HG03039 (cell line): ENCODE measurements at regions not wholly inside any gene's neighbourhood (a gene's known extent, or its start where the extent isn't known, plus 50 kb on each side); places are given as distances from the start of the nearest gene placed in this dataset.
A peak's percentile ranks its signal among the peaks of the same experiment; 100 is the strongest.

Experiments used
- ATAC-seq: cut with Tn5 transposase; IDR thresholded peaks from one replicate; pipeline ENCODE4 v1.9.1; 2021; ENCODE audit warnings: mild to moderate bottlenecking, moderate library complexity; ENCODE audit not compliant: unreplicated experiment

GRCh38 chr18:60319129-60319528 lies 53.4 kb downstream of the MC4R start:
- ATAC-seq: no peak

DNA sequence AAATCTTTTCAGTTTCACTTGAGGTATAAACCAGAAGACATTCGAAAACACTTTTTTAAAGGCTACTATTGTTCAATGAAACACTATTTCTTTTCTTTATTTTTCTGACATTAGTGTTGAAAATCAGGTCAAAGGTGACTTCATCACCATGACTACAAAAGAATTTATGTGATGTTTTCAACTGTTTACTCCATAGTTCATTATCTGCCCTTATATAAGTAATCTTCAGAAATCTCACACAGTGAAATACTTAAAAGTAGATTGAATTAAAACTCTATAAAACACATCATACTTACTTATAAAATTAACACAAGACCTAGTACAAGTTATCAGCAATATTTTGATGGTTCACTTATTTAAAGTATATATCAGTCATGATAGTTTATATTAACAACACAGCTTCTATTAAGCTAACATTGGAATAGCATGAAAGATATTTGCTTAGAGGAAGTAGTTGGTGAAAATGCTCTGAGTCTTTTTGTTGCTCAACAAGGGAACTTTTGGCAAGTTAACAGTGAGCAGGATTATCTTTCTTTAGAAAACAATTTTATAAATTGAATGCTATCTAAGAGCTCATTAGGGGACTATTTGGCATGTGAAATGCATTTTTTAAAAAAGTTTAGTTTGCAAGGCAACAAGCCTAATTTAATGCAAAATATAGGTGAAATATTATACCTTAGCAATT lies 60.8 kb downstream of the MC4R start:
- ATAC-seq: no peak

DNA sequence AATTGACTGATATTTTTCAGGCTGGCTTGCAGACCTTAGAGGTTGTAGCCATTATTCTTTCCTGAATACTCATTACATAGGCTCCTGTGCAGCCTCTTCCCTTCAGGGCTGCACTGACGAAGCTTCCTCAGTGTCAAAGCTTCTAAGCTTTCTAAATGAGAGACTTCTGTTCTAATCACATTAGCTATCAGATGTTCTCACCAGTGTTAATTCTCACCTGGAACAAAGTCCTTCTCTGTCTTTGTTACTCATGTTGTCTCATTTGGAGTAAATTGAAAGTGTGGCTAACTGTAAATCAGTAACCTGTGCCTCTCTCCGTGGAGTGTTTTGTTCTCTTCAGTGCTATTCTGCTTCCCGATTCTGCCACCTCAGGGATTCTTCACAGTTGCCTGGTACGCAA lies 76.9 kb downstream of the MC4R start:
- ATAC-seq: no peak

DNA sequence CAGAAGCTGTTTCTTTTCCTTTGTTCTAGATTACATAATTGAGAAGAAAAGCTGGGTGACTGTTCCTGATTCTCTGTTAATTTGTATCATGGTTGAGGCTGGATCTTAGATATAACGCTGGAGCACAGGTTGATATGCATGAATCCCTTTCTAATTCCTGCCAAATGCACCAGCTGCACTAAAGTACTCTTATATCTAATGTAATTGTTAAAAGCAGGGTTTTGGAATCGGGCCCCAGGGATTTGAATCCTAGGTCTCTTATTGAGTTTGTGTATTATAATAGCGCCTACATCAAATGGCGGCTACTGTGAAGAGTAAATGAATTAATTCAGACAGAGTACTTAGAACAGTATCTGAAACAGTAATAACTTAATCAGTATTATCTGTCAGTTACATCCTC lies 80.4 kb downstream of the MC4R start:
- no peak for ATAC-seq

DNA sequence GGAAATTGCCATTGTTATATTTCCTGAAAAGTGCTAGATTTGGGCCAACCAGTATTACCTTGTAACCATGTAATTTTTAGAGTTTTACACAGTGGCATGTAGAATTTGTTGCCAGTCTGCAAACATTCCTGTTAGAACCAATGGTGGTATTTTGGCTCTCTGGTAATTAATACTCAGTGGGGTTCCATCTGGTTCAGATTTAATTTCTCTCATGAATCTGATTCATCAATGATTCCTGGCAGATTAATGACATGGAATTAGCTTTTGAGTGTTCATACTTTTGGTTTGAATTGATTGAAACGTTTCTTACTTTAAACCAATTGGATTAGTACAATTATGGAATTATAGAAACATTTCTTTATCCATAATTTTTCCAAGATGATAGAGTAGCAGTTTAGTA lies 93.2 kb downstream of the MC4R start:
- ATAC-seq: no peak

DNA sequence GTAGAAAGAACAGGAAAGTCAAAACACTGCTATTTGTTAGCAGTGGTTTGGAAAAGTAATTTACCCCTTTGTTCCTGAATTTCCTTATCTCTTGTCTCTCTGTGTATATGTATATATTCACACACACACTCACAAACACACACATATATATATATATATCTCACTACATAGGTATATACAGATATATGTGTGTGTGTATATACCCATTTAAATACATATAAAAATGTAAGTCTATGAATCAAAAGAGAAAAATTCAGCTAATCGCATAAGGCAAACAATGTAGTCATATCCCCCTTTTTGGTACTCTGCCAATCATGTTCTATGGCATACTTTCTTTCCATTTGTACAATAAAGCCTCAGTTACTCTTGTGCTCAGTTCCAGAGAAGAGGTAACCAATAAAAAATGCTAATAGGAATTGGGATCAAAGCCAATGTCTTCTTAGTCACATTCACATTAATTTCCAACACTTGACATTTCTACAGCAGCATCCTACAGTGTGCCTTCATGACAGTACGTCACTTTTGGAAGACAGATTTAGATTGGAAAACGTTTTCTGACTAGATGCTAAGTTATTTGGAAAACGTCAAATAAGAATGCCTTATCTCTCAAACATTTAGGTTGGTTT lies 94.6 kb downstream of the MC4R start:
- no peak for ATAC-seq

- no peak for ATAC-seq
These were observed 105.0 kb downstream of the MC4R start for GRCh38 chr18:60267391-60268058.

DNA sequence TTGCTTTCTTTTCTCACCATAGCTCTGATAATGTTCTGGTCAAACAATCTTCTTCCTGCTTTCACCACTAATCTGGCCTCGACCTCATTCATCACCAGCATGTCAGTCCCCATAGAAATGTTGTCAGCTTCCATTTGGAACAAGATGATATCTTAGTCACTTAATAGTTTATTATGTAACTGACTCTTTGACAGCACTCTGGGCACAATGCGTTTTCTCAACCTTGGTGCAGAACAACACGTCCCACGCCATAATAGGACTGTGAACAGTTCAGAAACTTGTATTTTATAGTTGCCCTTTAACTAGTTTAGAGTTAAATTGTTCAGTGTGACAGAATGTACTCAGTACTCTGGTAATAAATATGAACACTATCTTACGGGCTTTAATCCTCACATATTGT lies 106.0 kb downstream of the MC4R start:
- no peak for ATAC-seq

GRCh38 chr18:60259052-60259681 lies 113.4 kb downstream of the MC4R start:
- no peak for ATAC-seq

DNA sequence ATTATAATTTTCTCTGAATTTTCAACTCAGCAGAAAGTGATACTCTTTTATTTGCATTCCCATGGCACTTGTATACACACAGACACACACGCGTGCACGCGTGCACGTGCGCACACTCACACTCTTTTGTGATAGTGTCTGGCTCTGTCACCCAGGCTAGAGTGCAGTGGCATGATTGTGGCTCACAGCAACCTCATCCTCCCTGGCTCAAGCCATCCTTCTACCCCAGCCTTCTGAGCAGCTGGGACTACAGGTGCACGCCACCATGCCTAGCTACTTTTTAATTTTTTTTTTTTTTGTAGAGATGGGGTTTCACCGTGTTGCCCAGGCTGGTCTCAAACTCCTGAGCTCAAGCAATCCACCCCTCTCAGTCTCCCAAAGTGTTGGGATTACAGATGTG lies 123.2 kb downstream of the MC4R start:
- ATAC-seq: no peak

DNA sequence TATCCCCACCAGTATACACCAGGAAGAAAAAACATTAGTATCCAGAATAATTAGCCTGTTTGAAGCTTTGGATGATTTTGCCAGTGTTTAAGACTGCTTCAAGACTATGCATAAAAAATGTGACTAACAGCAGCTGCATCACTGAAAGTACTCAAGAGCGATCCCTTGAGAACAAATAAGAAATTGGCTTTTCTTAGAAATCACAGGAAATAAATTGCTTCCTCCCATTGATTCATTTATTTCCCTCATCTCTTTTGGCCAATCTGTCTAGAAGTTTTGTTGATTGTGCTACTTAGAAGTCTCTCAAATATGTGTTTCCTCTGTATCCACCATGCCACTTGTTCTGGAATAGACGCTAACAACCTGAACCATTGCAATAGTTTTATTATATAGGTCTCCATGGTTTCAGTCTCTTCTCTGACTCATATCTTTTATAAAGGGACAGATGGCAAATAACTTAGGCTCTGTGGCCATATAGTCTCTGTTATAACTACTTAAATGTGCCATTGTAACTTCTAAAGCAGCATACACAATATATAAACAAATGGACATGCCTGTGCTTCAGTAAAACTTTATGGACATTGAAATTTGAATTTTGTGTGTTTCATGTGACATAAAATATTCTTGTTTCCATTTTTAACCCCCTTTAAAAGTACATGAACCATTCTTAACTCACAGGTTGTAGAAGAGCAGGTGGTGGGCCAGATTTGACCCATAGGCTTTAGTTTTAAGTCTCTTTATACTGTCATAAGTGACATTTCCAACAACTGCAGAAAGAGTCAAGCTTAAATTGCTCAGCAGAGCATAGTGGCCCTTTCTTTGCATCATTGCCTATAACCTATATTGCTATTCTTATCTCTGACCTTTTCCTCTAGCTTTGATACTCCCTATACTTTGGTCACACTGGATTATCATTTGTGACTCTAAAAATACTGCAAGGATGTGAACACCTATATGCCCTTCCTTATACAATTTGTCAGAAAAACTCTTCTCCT lies 123.9 kb downstream of the MC4R start:
- no peak for ATAC-seq

GRCh38 chr18:60247103-60247502 lies 125.5 kb downstream of the MC4R start:
- peak; percentile 55 for ATAC-seq

- ATAC-seq: peak; percentile 69
These were observed 126.0 kb downstream of the MC4R start for GRCh38 chr18:60246606-60247005.

DNA sequence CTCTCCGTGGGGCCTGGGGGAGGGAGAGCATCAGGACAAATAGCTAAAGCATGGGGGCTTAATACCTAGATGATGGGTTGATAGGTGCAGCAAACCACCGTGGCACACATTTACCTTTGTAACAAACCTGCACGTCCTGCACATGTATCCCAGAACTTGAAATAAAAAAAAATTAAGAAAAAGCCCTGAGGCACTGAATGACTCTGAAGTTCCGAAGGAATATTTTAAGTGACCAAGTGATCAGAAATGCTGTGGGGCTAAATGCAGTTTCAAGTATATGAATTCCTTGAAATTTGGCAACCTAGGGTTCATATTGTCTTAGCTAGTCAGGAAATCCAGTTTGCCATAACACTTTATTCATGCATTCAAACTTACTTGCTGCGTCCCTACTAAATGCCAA lies 127.5 kb downstream of the MC4R start:
- ATAC-seq: no peak

GRCh38 chr18:60239024-60239710 lies 133.4 kb downstream of the MC4R start:
- ATAC-seq: peak; percentile 79

GRCh38 chr18:60235164-60235563 lies 137.4 kb downstream of the MC4R start:
- no peak for ATAC-seq

DNA sequence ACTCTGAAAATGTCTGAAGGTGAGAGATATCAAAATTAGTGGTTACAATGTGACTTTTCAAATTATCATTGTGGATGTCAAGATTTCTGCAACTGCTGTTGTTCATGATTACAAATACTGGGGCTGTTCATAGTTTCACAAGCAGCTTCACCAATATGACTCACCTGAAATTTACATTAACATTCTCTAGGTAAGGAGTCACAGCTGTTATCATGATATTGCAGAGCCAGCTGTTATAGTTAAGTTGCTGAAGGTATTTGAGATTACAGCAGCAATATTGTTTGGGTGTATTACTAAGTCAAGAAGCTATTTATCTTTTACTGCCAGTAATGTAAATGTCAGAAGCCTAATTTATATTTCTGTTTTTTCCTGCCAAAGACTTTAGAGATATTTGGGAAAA lies 140.0 kb downstream of the MC4R start:
- ATAC-seq: no peak

DNA sequence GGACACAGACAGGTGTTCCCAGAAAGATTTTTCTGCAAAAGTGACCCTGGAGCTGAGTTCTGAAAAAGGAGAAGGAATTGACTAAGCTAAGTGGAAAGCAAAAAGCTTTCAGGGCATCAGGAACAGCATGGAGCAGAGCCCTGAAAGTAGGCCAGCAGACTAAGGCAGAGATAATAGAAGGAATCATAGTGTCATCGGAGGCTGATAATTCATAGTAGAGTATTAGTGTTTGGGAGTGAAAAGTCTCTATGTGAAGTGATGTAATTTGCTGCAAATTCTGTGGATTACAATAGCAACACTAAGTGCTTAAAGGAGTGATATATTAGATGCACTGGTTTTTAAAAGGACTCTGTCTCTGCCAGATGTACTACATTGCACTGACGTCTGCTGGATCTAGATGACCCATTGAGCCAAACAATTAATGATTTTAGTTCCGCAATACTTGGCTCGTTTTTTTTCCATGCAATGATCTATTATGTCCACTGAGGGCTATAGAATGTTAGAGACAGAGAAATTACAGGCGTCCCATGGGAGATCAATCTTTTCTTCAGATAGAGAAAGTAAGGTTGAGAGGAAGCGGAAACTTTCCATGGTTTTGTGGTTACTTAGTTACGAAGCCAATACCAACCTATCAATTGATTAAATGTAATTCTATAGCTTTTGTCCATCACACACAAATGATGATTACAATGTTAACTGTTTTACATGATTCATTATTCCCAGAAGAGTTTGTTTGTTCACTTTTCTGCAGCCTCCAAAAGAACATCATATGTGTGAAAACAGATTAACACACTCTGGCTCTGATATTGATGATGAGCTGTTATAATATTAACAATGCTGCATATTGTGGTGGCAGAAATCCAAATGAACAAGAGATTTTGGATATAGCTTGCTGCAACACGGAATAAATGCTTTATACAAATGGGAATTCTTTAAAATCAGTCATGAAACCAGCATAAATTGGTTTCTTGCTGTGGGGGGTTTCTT lies 143.7 kb downstream of the MC4R start:
- no peak for ATAC-seq

GRCh38 chr18:60215432-60215831 lies 157.1 kb downstream of the MC4R start:
- no peak for ATAC-seq
